PC-9 (cell line): ENCODE measurements at regions not wholly inside any gene's neighbourhood (a gene's known extent, or its start where the extent isn't known, plus 50 kb on each side); places are given as distances from the start of the nearest gene placed in this dataset.

ENCODE experiments used
- CTCF ChIP-seq: fragments of 200-600 bp; sonication (generic); conservative IDR thresholded peaks from 2 replicates; pipeline ENCODE4 v1.6.1; 2017; ENCODE audit warnings: mixed run types, antibody characterized with exemption, mild to moderate bottlenecking, moderate library complexity
- EZH2 ChIP-seq: fragments of 200-600 bp; sonication (generic); IDR thresholded peaks from 2 replicates; pipeline ENCODE4 v1.8.0; 2017; ENCODE audit warnings: antibody characterized with exemption, low read depth

GRCh38 chrX:129176710-129177109 lies 346.6 kb downstream of the SMARCA1 start:
- TF ChIP-seq EZH2 (no peak), CTCF (no peak)
